Colonic mucosa (tissue), 4 donors: ENCODE measurements at regions not wholly inside any gene's neighbourhood (a gene's known extent, or its start where the extent isn't known, plus 50 kb on each side); places are given as distances from the start of the nearest gene placed in this dataset.

Experiments
- DNase-seq: peaks from one replicate; pipeline ENCODE4 v3.0.0-alpha.2; 2020
- H3K27ac ChIP-seq: fragments of 200-600 bp; one replicate; pipeline ENCODE4 v1.8.0; 2021
- H3K27me3 ChIP-seq: fragments of 200-600 bp; one replicate; pipeline ENCODE4 v1.8.0; 2021
- H3K36me3 ChIP-seq: fragments of 200-600 bp; one replicate; pipeline ENCODE4 v1.8.0; 2021
- H3K4me1 ChIP-seq: fragments of 200-600 bp; one replicate; pipeline ENCODE4 v1.8.0; 2021; ENCODE audit warnings: mild to moderate bottlenecking
- H3K4me3 ChIP-seq: fragments of 200-600 bp; one replicate; pipeline ENCODE4 v1.8.0; 2021
- H3K9ac ChIP-seq, 2 donors: one replicate each; pipeline ENCODE4 v1.7.0; 2013; ENCODE audit warnings: control low read depth in 2 of 2, low read depth in 2 of 2, low read length in 2 of 2
- H3K9me3 ChIP-seq: fragments of 200-600 bp; one replicate; pipeline ENCODE4 v1.8.0; 2021
- CTCF ChIP-seq: fragments of 200-600 bp; IDR thresholded peaks from one replicate; pipeline ENCODE4 v1.8.0; 2022; ENCODE audit warnings: antibody characterized with exemption, mild to moderate bottlenecking
- intact Hi-C: fragments of 100-400 bp; cut with DNase I; formaldehyde crosslinking; loops from one replicate; pipeline ENCODE4 v1.14.1; 2022
- donor health status: healthy.
- donor health status: DM: no; HTN: no; CAD: no.
- donor health status: DM: no; HTN: no; CAD: no.

DNA sequence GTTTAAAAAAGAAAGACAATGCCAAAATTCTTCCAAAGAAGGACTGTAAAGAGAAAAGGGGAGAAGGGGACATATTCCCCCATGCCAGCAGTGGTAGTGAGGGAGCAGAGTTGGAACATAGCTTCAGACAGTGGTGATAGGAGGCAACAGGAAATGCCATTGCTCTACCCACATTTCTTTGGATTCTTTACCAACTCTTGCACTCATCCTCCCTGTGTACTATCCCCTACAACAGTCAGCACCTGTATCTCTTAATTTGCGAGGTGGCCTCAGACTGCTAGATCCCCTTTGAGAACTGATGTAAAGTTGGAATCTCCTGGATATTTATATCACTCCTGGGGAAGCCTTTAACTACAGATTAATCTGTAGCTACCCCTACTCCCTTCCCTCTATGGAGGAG is 320.6 kb upstream of the PTGER4 start:
- no peak for TF ChIP-seq CTCF
- DNase-seq = no peak

GRCh38 chr5:40356248-40356647 is 323.5 kb upstream of the PTGER4 start:
- TF ChIP-seq CTCF = no peak
- Histone ChIP-seq H3K9ac (no peak overlapping the region), H3K36me3 (no peaks in the 10 kb centered on the region), H3K27ac (no peak overlapping the region), H3K4me3 (no peak overlapping the region), H3K9me3 (no peaks in the 10 kb centered on the region), H3K4me1 (no peaks in the 10 kb centered on the region), H3K27me3 (no peaks in the 10 kb centered on the region)
- no peak for DNase-seq
- intact Hi-C loops = no loop called here

More for the DNA sequence above, 320.6 kb upstream of the PTGER4 start:
- H3K36me3 ChIP-seq = no peaks in the 10 kb centered on the region
- no peaks in the 10 kb centered on the region for H3K27me3 ChIP-seq
- intact Hi-C loops = no loop called here
- H3K9ac ChIP-seq = no peak overlapping the region
- no peak overlapping the region for H3K4me3 ChIP-seq
- H3K27ac ChIP-seq = no peak overlapping the region
- H3K4me1 ChIP-seq = no peaks in the 10 kb centered on the region
- no peaks in the 10 kb centered on the region for H3K9me3 ChIP-seq

DNA sequence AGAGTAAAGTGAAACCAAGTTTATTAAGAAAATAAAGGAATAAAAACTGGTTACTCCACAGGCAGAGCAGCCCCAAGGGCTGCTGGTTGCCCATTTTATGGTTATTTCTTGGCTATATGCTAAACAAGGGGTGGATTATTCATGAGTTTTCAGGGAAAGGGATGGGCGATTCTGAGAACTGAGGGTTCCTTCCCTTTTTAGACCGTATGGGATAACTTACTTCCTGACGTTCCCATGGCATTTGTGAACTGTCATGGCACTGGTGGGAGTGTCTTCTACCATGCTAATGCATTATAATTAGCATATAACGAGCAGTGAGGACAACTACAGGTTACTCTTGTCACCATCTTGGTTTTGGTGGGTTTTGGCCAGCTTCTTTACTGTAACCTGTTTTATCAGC is 323.9 kb upstream of the PTGER4 start:
- H3K27me3 ChIP-seq = no peaks in the 10 kb centered on the region
- no peak overlapping the region for H3K4me3 ChIP-seq
- intact Hi-C loops = no loop called here
- H3K36me3 ChIP-seq = no peaks in the 10 kb centered on the region
- no peak for TF ChIP-seq CTCF
- no peak overlapping the region for H3K27ac ChIP-seq
- H3K4me1 ChIP-seq = no peaks in the 10 kb centered on the region
- DNase-seq = no peak
- no peaks in the 10 kb centered on the region for H3K9me3 ChIP-seq
- no peak overlapping the region for H3K9ac ChIP-seq

DNA sequence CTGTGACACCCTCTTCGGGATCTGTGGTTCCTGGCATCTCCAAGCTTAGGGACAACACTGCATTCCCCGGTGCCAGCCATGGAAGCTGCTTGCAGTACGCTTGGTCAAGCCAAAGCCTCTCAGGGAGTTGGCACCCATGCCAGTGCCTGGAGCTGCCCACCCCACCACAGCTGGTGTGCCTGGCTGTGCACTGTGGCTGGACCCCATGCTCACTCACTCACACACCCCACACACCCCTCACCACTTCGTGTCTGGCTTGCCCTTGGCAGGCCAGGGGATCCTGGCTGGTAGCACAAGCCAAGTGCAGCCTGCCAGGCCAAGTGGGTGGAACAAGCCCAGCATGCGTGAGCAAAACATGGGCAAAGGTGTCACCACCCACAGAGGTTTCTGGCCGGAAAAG is 324.5 kb upstream of the PTGER4 start:
- Histone ChIP-seq H3K27ac (no peak overlapping the region), H3K9ac (no peak overlapping the region), H3K9me3 (no peaks in the 10 kb centered on the region), H3K4me3 (no peak overlapping the region), H3K27me3 (no peaks in the 10 kb centered on the region), H3K36me3 (no peaks in the 10 kb centered on the region), H3K4me1 (no peaks in the 10 kb centered on the region)
- DNase-seq = no peak
- intact Hi-C loops = no loop called here
- no peak for TF ChIP-seq CTCF

DNA sequence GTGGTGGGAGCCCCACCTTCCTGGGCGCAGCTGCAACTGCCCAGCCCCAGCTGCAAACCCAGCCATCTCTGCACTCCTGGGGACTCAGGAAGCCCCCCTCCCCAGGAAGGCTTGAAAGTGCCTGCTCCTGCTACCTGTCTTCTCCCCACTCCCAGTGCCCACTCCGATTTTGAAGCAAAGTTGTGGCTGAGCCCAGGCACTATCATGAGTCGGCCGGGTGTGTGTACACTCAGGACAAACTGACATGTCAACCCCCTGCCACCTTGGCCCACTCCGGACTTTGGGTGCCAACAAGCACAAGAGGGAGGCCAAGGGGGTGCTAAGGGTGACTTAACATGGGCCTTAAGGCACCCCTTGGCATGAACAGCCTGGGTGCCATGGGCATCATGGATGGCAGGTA is 325.5 kb upstream of the PTGER4 start:
- no peaks in the 10 kb centered on the region for H3K27me3 ChIP-seq
- no peak for DNase-seq
- H3K4me3 ChIP-seq = no peak overlapping the region
- intact Hi-C loops = no loop called here
- no peak overlapping the region for H3K27ac ChIP-seq
- H3K9ac ChIP-seq = no peak overlapping the region
- no peaks in the 10 kb centered on the region for H3K36me3 ChIP-seq
- no peaks in the 10 kb centered on the region for H3K4me1 ChIP-seq
- TF ChIP-seq CTCF = no peak
- no peaks in the 10 kb centered on the region for H3K9me3 ChIP-seq

DNA sequence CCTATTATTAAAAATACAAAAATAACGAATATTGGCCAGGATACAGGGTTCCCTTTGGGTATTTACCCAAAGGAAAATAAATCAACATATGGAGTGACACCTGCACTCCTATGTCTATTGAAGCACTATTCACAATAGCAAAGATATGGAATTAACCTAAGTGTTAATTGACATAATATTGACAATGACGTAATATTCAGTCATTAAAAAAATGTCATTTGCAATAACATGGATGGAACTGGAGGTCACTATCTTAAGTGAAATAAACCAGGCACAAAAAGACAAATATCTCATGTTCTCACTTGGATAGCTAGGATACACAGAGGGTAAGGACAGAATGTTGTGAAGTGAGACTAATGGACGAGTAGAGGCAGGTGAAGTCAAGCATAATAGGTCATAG is 326.3 kb upstream of the PTGER4 start:
- Histone ChIP-seq H3K27ac (no peak overlapping the region), H3K4me3 (no peak overlapping the region), H3K9me3 (no peaks in the 10 kb centered on the region), H3K4me1 (no peaks in the 10 kb centered on the region), H3K9ac (no peak overlapping the region), H3K36me3 (no peaks in the 10 kb centered on the region), H3K27me3 (no peaks in the 10 kb centered on the region)
- intact Hi-C loops = no loop called here
- TF ChIP-seq CTCF = no peak
- no peak for DNase-seq
